ENCODE measurements at regions not wholly inside any gene's neighbourhood (a gene's known extent, or its start where the extent isn't known, plus 50 kb on each side); places are given as distances from the start of the nearest gene placed in this dataset.

DNA sequence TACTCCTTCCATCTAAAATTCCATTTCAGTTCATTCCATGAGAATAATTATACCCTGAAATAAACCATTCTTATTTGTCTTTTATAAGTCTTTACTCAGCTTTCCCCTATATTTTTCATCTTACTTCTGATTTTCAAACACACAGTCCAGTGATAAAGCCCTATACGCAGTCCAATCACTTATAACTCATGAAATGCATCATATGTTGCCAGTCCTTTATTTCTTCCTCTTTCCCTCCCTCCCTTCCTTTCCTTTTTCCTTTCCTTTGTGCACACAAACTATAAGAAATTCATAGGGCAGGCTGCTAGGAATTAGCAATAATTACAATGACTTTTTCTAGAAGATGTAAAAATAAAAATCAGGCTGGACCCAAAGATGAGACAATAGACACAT is 58.8 kb upstream of the RPS23 start:
- no peaks in the 10 kb centered on the region for H3K9me3 ChIP-seq
- intact Hi-C loops (cut with DNase I; ENCODE audit: low total_unique reads): no loop called here
- peaks cover 0 to 9% (median 0%) of the 10 kb centered on the region in 6 donors for H3K4me1 ChIP-seq
- no peak for TF ChIP-seq POLR2AphosphoS5 (IDR thresholded peaks at IDR 0.05)
- no peak for TF ChIP-seq CTCF (IDR thresholded peaks at IDR 0.05 in 8 of 11, conservative IDR thresholded peaks at IDR 0.05 in 3 of 11)
- TF ChIP-seq POLR2A (IDR thresholded peaks at IDR 0.05): no peak
- H3K27ac ChIP-seq: no peak overlapping the region
- no peak for DNase-seq
- H3K4me3 ChIP-seq: no peak overlapping the region
- 85 to 94% (median 90%) methylated on average over 1 of the region's 1 CpG for WGBS, 5 donors
- H3K36me3 ChIP-seq: no peaks in the 10 kb centered on the region
- H3K27me3 ChIP-seq (replicated peaks in 1 of 7): no peaks in the 10 kb centered on the region

DNA sequence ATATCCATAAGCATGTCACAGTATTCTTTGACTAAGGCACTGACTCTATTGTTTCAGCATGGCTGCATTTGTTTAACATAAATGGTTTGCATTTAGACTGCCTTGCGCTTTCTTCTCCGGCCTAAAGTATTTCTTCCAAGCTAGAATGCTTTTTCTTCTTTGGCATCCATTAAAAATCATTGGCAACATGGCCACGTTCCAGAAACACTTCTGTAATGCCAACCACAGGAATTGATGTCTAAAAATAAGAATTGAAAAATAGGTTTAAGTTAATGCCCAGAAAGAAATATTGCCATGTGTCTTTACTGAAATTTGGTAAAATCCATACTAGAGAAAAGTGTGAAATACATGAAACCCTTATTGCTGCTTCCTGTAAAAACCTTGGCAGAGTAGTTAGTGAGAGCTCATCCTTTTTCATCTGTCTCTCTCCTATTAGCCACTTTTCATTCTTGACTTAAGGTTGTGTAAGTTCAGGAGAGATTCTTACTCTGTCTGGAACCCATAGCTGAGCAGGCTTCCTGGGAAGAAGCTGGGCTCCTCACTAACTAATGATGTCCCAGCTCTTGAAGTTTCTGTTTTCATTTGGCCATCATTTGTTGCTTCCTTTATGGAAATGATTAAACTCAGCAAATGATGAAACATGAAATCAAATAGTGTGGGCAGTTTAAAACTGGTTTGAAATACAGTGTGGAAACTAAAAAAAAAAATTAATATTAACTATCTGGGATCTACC is 58.2 kb upstream of the RPS23 start:
- Histone ChIP-seq H3K27me3 (replicated peaks in 1 of 7) (no peaks in the 10 kb centered on the region), H3K4me3 (no peak overlapping the region), H3K4me1 (peaks cover 0 to 9% (median 0%) of the 10 kb centered on the region in 6 donors), H3K27ac (no peak overlapping the region), H3K9me3 (no peaks in the 10 kb centered on the region), H3K36me3 (no peaks in the 10 kb centered on the region)
- TF ChIP-seq CTCF (IDR thresholded peaks at IDR 0.05 in 8 of 11, conservative IDR thresholded peaks at IDR 0.05 in 3 of 11): no peak
- no peak for TF ChIP-seq POLR2AphosphoS5 (IDR thresholded peaks at IDR 0.05)
- no peak for TF ChIP-seq POLR2A (IDR thresholded peaks at IDR 0.05)
- intact Hi-C loops (cut with DNase I; ENCODE audit: low total_unique reads): no loop called here
- DNase-seq: no peak
- WGBS, 5 donors: 87 to 95% (median 89%) methylated on average over 3 of the region's 3 CpGs

DNA sequence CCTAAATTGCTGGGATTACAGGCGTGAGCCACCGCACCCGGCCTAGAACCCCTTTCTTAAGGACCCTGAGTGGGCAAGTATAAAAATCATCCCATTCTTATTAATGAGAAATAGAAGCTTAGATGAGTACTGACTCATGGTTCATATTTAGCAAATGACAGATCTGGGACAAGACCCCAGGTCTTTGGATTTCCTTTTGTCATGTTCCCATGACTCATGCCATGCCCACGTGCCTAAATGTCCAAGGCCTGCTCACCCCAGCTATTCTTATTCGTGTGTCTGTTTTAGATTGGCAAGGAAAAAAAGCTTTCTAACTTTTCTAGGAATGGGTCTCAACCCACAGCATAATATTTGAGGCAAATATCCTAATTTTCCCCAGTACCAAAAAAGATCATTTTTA is 57.7 kb upstream of the RPS23 start:
- WGBS, 5 donors: 77 to 88% (median 85%) methylated on average over 5 of the region's 5 CpGs
- H3K4me3 ChIP-seq: no peak overlapping the region
- no peak for TF ChIP-seq POLR2A (IDR thresholded peaks at IDR 0.05)
- no peak for TF ChIP-seq CTCF (IDR thresholded peaks at IDR 0.05 in 8 of 11, conservative IDR thresholded peaks at IDR 0.05 in 3 of 11)
- no peak for DNase-seq
- H3K9me3 ChIP-seq: no peaks in the 10 kb centered on the region
- H3K36me3 ChIP-seq: no peaks in the 10 kb centered on the region
- H3K27me3 ChIP-seq (replicated peaks in 1 of 7): no peaks in the 10 kb centered on the region
- H3K4me1 ChIP-seq: peaks cover 0 to 9% (median 0%) of the 10 kb centered on the region in 6 donors
- no peak overlapping the region for H3K27ac ChIP-seq
- intact Hi-C loops (cut with DNase I; ENCODE audit: low total_unique reads): no loop called here

GRCh38 chr5:82334856-82335255 is 56.7 kb upstream of the RPS23 start:
- peaks cover 0 to 9% (median 0%) of the 10 kb centered on the region in 6 donors for H3K4me1 ChIP-seq
- H3K4me3 ChIP-seq: no peak overlapping the region
- 41 to 61% (median 53%) methylated on average over 4 of the region's 4 CpGs for WGBS, 5 donors
- no peaks in the 10 kb centered on the region for H3K9me3 ChIP-seq
- H3K36me3 ChIP-seq: no peaks in the 10 kb centered on the region
- H3K27ac ChIP-seq: no peak overlapping the region
- intact Hi-C loops (cut with DNase I; ENCODE audit: low total_unique reads): no loop called here
- no peak for TF ChIP-seq POLR2A (IDR thresholded peaks at IDR 0.05)
- TF ChIP-seq POLR2AphosphoS5 (IDR thresholded peaks at IDR 0.05): no peak
- no peak for TF ChIP-seq CTCF (IDR thresholded peaks at IDR 0.05 in 8 of 11, conservative IDR thresholded peaks at IDR 0.05 in 3 of 11)
- DNase-seq: no peak
- no peaks in the 10 kb centered on the region for H3K27me3 ChIP-seq (replicated peaks in 1 of 7)
